MM.1S (cell line): ENCODE measurements at regions not wholly inside any gene's neighbourhood (a gene's known extent, or its start where the extent isn't known, plus 50 kb on each side); places are given as distances from the start of the nearest gene placed in this dataset.
"Not testable (repeated sequence)": the region's sequence is repeated elsewhere in the genome, so short reads cannot be mapped to it uniquely, and the experiment has no call there.

Experiments
- DNase-seq: peaks from one replicate; pipeline ENCODE4 v3.0.0-alpha.2; 2015
- H2AFZ ChIP-seq: fragments of 300-600 bp; sonication (generic); 2 replicates; pipeline ENCODE4 v1.6.0; 2016; ENCODE audit warnings: antibody characterized with exemption, low read length
- H3F3A ChIP-seq: fragments of 300-600 bp; sonication (generic); 2 replicates; pipeline ENCODE4 v1.6.1; 2016; ENCODE audit warnings: mild to moderate bottlenecking, antibody characterized with exemption, low read length, moderate library complexity, mixed read lengths; ENCODE audit not compliant: insufficient read depth
- H3K27ac ChIP-seq: fragments of 300-600 bp; sonication (generic); 2 replicates; pipeline ENCODE4 v1.5.1; 2016; ENCODE audit warnings: mild to moderate bottlenecking, low read length
- H3K27me3 ChIP-seq: fragments of 300-600 bp; sonication (generic); replicated peaks from 2 replicates; pipeline ENCODE4 v1.6.0; 2016; ENCODE audit warnings: low read length; ENCODE audit not compliant: insufficient read depth
- H3K36me3 ChIP-seq: fragments of 300-600 bp; sonication (generic); replicated peaks from 2 replicates; pipeline ENCODE4 v1.6.1; 2016; ENCODE audit warnings: mild to moderate bottlenecking, low read length, mixed read lengths; ENCODE audit not compliant: insufficient read depth
- H3K4me1 ChIP-seq: fragments of 300-600 bp; sonication (generic); 2 replicates; pipeline ENCODE4 v1.6.1; 2016; ENCODE audit warnings: low read length, mixed read lengths
- H3K4me2 ChIP-seq: fragments of 300-600 bp; sonication (generic); 2 replicates; pipeline ENCODE4 v1.6.0; 2016; ENCODE audit warnings: low read depth, low read length
- H3K4me3 ChIP-seq: fragments of 300-600 bp; sonication (generic); 2 replicates; pipeline ENCODE4 v1.5.1; 2016; ENCODE audit warnings: low read length, mixed read lengths
- H3K79me2 ChIP-seq: fragments of 300-600 bp; sonication (generic); 2 replicates; pipeline ENCODE4 v1.6.1; 2016; ENCODE audit warnings: mixed run types, low read length, mixed read lengths
- H3K9ac ChIP-seq: fragments of 300-600 bp; sonication (generic); 2 replicates; pipeline ENCODE4 v1.6.1; 2016; ENCODE audit warnings: low read length, mixed read lengths
- H3K9me2 ChIP-seq: fragments of 300-600 bp; sonication (generic); replicated peaks from 2 replicates; pipeline ENCODE4 v1.6.1; 2016; ENCODE audit warnings: mild to moderate bottlenecking, low read length, mixed read lengths; ENCODE audit not compliant: insufficient read depth
- H3K9me3 ChIP-seq: fragments of 300-600 bp; sonication (generic); replicated peaks from 2 replicates; pipeline ENCODE4 v1.6.1; 2016; ENCODE audit warnings: mild to moderate bottlenecking, low read length, mixed read lengths; ENCODE audit not compliant: insufficient read depth
- H4K20me1 ChIP-seq: fragments of 300-600 bp; sonication (generic); 2 replicates; pipeline ENCODE4 v1.6.1; 2016; ENCODE audit warnings: mild to moderate bottlenecking, low read length, moderate library complexity, mixed read lengths; ENCODE audit not compliant: insufficient read depth
- CTCF ChIP-seq: fragments of 300-600 bp; sonication (generic); IDR thresholded peaks from 2 replicates; pipeline ENCODE4 v1.5.1; 2016; ENCODE audit warnings: antibody characterized with exemption, low read length, mixed read lengths
- EZH2 ChIP-seq: fragments of 300-600 bp; sonication (generic); optimal IDR thresholded peaks from 2 replicates; pipeline ENCODE3; 2017; ENCODE audit warnings: low read depth, mild to moderate bottlenecking, antibody characterized with exemption, low read length, mixed read lengths
- EZH2phosphoT487 ChIP-seq: fragments of 300-600 bp; sonication (generic); IDR thresholded peaks from 2 replicates; pipeline ENCODE4 v1.6.1; 2018; ENCODE audit warnings: antibody characterized with exemption, low read length

GRCh38 chr5:163953901-163954300 lies 448.5 kb downstream of the MAT2B start:
- Histone ChIP-seq H3K27me3 (no peaks in the 10 kb centered on the region), H3K4me3 (no peak overlapping the region), H3K9me2 (no peaks in the 10 kb centered on the region), H3K9me3 (no peaks in the 10 kb centered on the region), H3K79me2 (no peaks in the 10 kb centered on the region), H3K4me2 (no peak overlapping the region), H3K27ac (no peak overlapping the region), H3F3A (no peaks in the 10 kb centered on the region), H3K4me1 (no peaks in the 10 kb centered on the region), H2AFZ (no peak overlapping the region), H3K9ac (no peak overlapping the region), H4K20me1 (no peaks in the 10 kb centered on the region), H3K36me3 (no peaks in the 10 kb centered on the region)
- no peak for TF ChIP-seq EZH2
- no peak for TF ChIP-seq EZH2phosphoT487
- no peak for TF ChIP-seq CTCF
- DNase-seq, result no peak

- not testable (repeated sequence) for H3K4me1 ChIP-seq, H3F3A ChIP-seq, H3K4me2 ChIP-seq, H3K4me3 ChIP-seq, H3K27me3 ChIP-seq, H2AFZ ChIP-seq, H3K9me3 ChIP-seq, DNase-seq, H3K27ac ChIP-seq, H3K9me2 ChIP-seq, H3K36me3 ChIP-seq, H4K20me1 ChIP-seq, H3K9ac ChIP-seq, H3K79me2 ChIP-seq
Measured at GRCh38 chr5:163961230-163961629, 455.8 kb downstream of the MAT2B start.

GRCh38 chr5:163963881-163964280 lies 458.5 kb downstream of the MAT2B start:
- H3K9ac ChIP-seq, result no peak overlapping the region

GRCh38 chr5:163964671-163965070 lies 459.3 kb downstream of the MAT2B start:
- H3K4me1 ChIP-seq, result no peaks in the 10 kb centered on the region
- no peaks in the 10 kb centered on the region for H3F3A ChIP-seq
- no peak for TF ChIP-seq CTCF
- no peak for TF ChIP-seq EZH2phosphoT487
- no peak for TF ChIP-seq EZH2
- H3K9me2 ChIP-seq, result no peaks in the 10 kb centered on the region
- no peaks in the 10 kb centered on the region for H3K36me3 ChIP-seq
- no peaks in the 10 kb centered on the region for H3K79me2 ChIP-seq
- DNase-seq, result no peak
- H3K9me3 ChIP-seq, result no peaks in the 10 kb centered on the region
- H3K27me3 ChIP-seq, result no peaks in the 10 kb centered on the region
- H2AFZ ChIP-seq, result no peak overlapping the region
- H3K4me3 ChIP-seq, result no peak overlapping the region
- H3K27ac ChIP-seq, result no peak overlapping the region
- H3K4me2 ChIP-seq, result no peak overlapping the region
- no peaks in the 10 kb centered on the region for H4K20me1 ChIP-seq
- no peak overlapping the region for H3K9ac ChIP-seq

More at GRCh38 chr5:163963881-163964280, 458.5 kb downstream of the MAT2B start:
- Histone ChIP-seq H4K20me1 (no peaks in the 10 kb centered on the region), H2AFZ (no peak overlapping the region), H3K27me3 (no peaks in the 10 kb centered on the region), H3F3A (no peaks in the 10 kb centered on the region), H3K27ac (no peak overlapping the region), H3K9me3 (no peaks in the 10 kb centered on the region), H3K9me2 (no peaks in the 10 kb centered on the region), H3K4me1 (no peaks in the 10 kb centered on the region), H3K4me2 (no peak overlapping the region), H3K4me3 (no peak overlapping the region), H3K79me2 (no peaks in the 10 kb centered on the region), H3K36me3 (no peaks in the 10 kb centered on the region)
- no peak for DNase-seq
- TF ChIP-seq CTCF (no peak), EZH2phosphoT487 (no peak), EZH2 (no peak)
